D721Med (cell line): ENCODE measurements at regions not wholly inside any gene's neighbourhood (a gene's known extent, or its start where the extent isn't known, plus 50 kb on each side); places are given as distances from the start of the nearest gene placed in this dataset.

ENCODE experiments used
- DNase-seq: peaks from one replicate; pipeline ENCODE4 v3.0.0; 2011; ENCODE audit warnings: low spot score; ENCODE audit not compliant: insufficient read length
- FAIRE-seq: peaks from 2 replicates; lab custom pipeline; 2011; peaks lifted over from hg19 to GRCh38; lab: Jason Lieb, UNC
- TF ChIP-seq, protein P1 (sequence below): IDR thresholded peaks from 2 replicates; pipeline ENCODE4 v1.5.1; 2012; ENCODE audit warnings: mild to moderate bottlenecking, control low read depth; ENCODE audit not compliant: insufficient read depth; ENCODE audit errors: missing control alignments

DNA sequence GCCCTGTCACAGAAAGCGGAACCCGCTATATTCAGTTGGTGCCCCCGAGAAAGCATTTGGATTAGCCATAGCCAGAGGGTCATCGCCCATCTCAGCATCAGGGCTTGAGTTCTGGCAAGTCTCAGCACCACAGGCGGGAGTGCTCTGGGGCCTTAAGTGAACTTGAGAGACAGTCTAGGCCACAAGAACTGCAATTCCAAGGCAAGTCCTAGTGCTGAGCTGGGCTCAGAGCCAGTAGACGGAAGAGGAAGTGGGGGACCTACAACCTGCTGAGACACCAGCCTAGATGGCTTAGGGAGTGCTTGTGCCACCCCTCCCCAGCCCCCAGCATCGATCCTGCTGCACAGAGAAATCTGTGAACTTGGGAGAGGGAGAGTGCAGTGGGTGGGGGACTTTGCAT is 594.9 kb downstream of the CCDC171 start:
- DNase-seq, result no peak
- FAIRE-seq, result no peak
- TF ChIP-seq, protein P1, sequence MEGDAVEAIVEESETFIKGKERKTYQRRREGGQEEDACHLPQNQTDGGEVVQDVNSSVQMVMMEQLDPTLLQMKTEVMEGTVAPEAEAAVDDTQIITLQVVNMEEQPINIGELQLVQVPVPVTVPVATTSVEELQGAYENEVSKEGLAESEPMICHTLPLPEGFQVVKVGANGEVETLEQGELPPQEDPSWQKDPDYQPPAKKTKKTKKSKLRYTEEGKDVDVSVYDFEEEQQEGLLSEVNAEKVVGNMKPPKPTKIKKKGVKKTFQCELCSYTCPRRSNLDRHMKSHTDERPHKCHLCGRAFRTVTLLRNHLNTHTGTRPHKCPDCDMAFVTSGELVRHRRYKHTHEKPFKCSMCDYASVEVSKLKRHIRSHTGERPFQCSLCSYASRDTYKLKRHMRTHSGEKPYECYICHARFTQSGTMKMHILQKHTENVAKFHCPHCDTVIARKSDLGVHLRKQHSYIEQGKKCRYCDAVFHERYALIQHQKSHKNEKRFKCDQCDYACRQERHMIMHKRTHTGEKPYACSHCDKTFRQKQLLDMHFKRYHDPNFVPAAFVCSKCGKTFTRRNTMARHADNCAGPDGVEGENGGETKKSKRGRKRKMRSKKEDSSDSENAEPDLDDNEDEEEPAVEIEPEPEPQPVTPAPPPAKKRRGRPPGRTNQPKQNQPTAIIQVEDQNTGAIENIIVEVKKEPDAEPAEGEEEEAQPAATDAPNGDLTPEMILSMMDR, result no peak

DNA sequence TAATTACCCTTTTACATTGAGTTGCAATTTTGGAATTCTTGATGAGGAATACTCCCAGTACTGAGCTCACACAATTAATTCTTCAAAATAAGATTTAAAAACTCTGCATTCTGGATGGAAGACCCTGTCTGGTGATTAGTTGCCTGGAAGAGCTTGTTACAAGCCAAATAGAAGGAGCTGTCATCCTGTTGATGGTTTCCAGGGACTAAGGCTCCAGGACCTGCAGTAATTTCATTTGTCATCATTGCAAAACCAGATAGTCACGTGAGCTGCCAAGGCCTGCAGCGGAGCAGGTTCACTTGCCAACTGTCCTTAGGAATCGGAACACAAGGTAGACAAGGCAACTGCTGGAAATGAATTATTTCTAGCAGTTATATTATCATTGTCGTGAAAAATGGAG is 597.7 kb downstream of the CCDC171 start:
- DNase-seq (no peak), FAIRE-seq (no peak)
- TF ChIP-seq, protein P1, result no peak

DNA sequence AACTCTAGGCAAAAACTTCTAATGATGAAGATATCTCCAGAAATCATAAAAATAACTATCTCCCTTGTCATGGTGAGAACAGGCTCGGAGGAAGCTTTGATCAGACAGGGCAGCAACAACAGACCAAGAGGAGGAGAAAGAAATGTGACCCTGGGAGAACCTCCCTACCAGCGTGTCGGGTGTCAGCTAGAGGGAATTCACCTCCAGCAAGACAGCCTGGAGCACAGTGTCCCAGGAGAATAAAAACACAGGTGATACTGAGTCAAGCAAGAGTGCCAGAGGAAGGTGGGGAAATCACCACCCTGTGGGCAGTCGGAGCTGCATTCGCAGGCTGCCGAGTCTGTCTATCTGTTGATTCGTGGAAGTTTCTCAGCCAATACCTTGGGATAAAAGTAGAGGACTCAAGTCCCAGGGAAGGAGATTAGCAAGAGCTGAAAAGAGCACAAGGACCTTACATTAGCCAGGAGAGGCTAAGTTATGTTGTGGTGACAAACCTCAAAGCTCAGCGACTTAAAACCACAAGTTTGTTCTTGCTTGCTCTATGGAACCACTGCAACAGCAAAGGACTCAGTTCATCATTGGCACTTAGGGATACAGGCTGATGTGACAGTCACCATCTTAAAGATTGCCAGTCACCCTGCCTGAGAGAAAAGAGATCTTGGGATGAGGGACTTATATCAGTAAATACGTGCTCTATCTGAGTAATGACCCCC is 598.3 kb downstream of the CCDC171 start:
- TF ChIP-seq, protein P1, result no peak
- no peak for DNase-seq
- no peak for FAIRE-seq

DNA sequence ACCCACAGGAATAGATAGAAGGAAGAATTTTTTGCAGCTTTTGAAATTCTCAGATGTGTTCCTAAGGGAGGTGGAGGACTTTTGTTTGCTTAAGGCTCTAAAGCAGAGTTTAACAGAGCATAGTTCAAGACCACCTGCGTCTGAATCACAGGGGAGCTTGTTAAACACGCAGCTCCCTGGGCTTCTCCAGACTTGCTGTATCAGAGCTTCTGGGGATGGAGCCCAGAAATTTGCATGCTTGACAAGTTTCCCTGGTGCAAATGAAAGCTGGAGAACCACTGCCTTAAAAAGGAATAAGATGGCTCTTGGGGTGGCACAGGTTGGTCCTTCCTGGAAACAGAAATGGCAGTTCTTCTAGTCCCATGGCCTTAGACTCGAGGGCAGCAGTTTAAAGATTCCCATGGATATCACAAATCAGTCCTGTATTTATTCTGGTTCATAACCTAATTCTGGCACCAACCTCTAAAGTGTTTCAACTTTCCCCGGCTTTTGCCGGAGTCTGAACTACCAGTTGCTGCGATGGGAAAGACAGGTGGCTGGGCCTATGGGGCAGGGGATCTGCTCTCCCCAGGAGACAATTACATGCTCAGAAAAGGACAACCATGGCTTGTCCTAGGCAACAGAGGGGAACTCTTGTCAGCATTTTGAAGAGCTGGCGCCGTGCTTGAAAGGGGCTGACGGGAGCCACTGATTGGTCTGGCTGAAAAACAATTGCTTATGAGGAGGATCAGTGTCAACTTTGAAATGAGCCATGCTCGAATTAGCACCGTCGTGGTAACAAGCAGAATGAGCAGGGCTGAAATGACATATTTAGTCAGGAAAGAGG is 599.6 kb downstream of the CCDC171 start:
- no peak for DNase-seq
- FAIRE-seq, result no peak
- TF ChIP-seq, protein P1, result no peak

DNA sequence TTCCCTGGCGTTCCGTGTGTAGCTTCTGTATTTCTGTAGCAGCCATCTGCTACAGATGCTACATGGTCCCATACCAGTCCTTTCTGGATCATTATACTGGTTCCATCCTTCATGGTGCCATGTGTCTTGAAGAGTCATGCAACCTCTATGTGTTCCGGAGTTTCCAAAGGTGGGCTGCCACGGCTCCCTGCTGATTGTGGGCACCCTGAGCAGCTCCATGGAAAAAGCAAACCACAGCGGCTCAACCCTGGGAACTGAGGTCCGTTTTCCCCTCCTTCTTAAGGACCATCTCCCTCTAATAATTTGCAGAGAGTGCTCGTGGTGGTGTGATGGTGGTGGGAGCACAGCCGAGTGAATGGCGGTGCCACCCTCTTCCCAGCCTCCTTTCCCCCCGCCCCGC is 600.4 kb downstream of the CCDC171 start:
- TF ChIP-seq, protein P1, result no peak
- no peak for FAIRE-seq
- DNase-seq, result no peak

DNA sequence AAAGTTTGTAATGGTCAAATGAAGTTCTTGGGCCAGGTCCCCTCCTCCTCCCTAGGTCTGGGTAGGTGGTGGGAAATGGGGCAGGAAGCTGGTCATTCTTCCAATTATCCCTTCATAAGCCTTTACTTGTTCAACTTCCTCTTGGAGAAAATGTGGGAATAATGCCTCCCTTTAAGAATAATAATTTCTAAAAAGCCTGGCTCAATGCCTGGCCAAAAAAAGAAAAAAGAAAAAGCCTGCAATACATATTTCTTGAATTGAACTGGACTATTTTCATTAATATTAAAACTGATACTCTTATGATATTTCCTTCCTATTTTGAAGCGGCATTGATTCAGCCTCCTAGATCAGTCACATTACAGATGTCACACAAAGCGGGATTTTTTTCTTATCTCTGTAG is 600.9 kb downstream of the CCDC171 start:
- TF ChIP-seq, protein P1, result no peak
- DNase-seq (no peak), FAIRE-seq (no peak)
